Omental fat pad (tissue), 3 donors: ENCODE measurements at regions not wholly inside any gene's neighbourhood (a gene's known extent, or its start where the extent isn't known, plus 50 kb on each side); places are given as distances from the start of the nearest gene placed in this dataset.

Experiments used
- ATAC-seq: fragments of 150-250 bp; one replicate; pipeline ENCODE4 v1.9.1; 2016; ENCODE audit warnings: mild to moderate bottlenecking, moderate library complexity; ENCODE audit not compliant: low FRiP score
- DNase-seq: peaks from one replicate; pipeline ENCODE4 v3.0.0-alpha.2; 2019; ENCODE audit warnings: low spot score
- TF ChIP-seq, protein P1 (sequence below), 3 donors: fragments of 450-650 bp; IDR thresholded peaks; one replicate each; pipeline ENCODE4 v1.5.1; 2016 to 2017; ENCODE audit warnings: antibody characterized with exemption in 3 of 3, mild to moderate bottlenecking in 3 of 3, moderate library complexity in 2 of 3

DNA sequence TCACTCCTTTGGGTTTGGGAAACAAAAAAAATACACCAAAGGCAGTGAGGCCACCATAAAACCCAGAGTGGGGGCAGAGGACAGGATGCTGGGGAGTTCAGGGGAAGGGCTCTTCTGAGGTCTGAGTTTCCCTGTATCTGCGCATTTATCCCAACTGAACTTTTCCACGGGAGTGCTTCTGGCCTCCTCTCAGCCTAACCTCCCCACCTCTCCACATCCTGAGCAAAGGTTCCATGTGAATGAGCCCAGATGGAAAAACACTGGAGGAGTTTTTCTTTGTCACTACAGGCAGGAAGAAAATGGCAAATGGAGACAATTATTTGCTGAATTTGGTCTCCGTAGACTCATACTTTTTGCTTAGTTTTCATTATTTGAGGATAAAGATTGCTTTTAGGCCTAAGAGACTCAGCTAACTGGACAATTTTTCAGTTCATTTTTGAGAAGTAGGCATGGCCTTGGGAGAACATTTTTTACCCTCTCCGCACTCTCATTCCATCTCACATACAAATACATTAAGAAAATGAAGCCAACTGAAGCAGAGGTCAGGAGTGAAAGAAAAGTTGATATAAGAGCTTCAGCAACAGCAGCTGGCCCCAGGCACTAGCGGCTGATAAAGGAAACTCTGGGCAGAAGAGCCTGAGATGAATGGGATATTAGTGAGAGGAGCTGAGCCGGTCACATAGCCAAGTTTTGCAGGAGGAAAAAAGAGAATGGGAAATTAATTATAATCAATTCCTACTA, 82.6 kb upstream of the CYP1B1 start:
- ATAC-seq (no peak), DNase-seq (no peak)
- TF ChIP-seq, protein P1, sequence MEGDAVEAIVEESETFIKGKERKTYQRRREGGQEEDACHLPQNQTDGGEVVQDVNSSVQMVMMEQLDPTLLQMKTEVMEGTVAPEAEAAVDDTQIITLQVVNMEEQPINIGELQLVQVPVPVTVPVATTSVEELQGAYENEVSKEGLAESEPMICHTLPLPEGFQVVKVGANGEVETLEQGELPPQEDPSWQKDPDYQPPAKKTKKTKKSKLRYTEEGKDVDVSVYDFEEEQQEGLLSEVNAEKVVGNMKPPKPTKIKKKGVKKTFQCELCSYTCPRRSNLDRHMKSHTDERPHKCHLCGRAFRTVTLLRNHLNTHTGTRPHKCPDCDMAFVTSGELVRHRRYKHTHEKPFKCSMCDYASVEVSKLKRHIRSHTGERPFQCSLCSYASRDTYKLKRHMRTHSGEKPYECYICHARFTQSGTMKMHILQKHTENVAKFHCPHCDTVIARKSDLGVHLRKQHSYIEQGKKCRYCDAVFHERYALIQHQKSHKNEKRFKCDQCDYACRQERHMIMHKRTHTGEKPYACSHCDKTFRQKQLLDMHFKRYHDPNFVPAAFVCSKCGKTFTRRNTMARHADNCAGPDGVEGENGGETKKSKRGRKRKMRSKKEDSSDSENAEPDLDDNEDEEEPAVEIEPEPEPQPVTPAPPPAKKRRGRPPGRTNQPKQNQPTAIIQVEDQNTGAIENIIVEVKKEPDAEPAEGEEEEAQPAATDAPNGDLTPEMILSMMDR (IDR thresholded peaks at IDR 0.05), result no peak

DNA sequence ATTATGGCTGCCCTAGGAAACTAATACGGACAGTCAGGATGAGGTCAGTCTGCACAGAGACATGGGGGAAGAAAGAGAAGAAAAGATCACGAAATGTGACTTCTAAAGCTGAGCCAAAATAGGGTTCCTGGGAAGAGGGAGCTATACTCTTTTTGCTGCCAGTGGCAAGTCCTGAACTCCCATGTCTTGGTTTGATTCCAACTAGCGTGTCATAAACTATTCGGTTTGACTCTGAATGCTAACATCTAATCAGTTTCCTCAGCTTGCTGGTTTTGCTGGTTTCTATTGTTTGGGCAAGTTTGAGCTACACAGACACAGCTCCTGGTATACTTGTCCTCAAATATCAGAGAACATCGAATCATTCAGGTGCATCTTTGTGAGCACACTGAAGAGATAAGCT, 80.5 kb upstream of the CYP1B1 start:
- TF ChIP-seq, protein P1 (IDR thresholded peaks at IDR 0.05), result no peak
- DNase-seq (no peak), ATAC-seq (no peak)

DNA sequence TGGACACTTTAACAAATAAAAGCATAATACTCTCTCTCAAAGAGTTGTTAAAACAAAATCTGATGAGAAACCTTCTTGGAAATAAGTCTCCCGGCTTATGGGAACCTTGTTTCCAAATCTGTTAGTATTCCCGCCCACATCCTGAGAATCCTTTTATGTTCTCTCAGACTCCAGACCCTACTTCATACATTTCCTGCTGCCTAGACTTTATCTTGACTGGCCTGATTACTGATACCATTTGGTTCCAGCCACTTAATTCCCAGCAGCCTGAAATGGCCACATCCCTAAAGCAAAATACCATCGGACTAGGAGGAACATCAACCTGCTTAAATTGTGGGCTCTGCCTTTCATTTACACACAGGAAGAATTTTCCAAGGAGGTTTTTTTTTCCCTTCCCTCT, 79.1 kb upstream of the CYP1B1 start:
- DNase-seq (no peak), ATAC-seq (no peak)
- TF ChIP-seq, protein P1 (IDR thresholded peaks at IDR 0.05), result no peak

DNA sequence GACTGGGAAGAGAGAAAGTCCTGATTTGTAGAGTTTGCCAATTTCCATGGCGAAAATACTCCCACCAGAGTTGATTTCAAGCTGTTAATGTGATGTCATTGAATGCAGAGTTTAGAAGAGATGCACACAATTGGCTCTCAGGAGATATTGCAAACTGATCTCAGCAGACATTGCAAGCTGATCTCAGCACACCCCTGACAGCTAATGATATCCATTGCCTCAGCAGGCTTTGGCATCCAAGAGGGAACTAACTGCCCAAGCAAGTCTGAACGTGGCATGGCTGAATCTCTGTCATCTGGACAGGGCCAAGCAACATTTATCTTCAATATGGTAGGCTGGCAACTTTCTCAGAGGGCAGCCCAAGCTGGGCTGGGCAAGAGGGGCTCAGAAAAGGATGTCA, 78.4 kb upstream of the CYP1B1 start:
- DNase-seq (no peak), ATAC-seq (no peak)
- TF ChIP-seq, protein P1 (IDR thresholded peaks at IDR 0.05), result no peak

DNA sequence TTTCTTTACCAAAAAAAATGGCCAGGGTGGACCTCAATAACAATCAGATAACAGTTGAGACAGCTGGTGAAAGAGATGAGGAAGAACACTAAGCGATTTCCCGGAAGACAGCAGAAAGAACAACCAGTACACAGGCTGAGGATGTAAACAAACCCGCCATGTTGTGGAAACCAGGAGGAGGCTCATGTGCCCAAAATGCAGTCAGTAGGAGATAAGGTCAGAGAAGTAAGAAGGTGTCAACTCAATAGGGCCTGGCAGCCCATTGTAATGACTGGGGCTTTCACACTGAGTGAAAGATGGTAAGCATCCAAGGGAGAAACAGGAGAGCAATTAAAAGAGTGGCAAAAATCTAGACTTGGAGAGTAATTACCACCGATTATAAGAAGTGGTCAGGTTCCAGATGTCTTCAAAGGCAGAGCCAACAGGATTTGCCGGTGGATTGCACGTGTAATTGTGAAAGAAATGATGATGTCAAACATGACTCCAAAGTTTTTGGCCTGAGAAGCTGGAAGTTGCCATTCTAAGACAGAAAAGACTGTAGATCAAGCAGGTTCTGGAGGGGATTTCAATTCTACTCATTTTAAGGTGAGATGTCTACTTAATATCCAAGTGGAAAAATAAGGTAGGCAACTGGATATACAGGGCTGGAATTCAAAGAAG, 77.7 kb upstream of the CYP1B1 start:
- TF ChIP-seq, protein P1 (IDR thresholded peaks at IDR 0.05), result no peak
- ATAC-seq, result no peak
- no peak for DNase-seq

DNA sequence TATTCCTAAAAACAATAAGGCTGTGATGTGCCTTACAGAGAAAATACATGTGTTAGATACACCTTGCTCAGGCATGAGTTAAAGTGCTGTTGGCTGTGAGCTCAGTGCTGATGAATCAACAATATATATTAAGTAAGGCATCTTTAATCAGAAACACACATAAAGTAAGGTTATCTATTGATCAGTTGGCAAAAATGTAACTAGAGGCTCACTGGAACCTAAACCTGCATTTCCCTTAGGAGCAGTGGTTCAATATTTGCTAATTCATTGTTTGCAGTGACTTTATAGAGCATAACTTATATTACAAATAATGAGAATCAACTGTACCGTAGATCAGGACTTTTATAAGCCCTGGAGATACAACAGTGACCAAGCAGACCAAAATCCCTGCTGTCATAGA, 77.0 kb upstream of the CYP1B1 start:
- ATAC-seq (no peak), DNase-seq (no peak)
- TF ChIP-seq, protein P1 (IDR thresholded peaks at IDR 0.05), result no peak

DNA sequence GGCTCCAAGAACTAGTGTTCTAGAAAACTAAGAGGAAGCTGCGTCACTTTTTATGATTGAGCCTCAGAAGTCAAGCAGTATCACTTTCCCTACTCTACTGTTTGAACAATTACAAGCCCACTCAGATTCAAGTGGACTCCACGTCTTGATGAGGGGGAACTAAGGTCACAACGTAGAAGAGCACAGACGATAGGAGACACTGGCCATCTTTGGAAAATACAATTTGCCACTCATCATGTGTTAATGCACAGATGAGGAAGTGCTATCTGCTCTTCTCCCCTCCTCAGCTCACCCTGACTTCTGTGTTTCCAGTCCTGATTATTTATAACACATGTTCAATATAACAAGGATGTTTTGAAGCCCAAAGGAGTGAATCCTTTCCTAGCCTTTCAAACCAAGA, 76.1 kb upstream of the CYP1B1 start:
- TF ChIP-seq, protein P1 (IDR thresholded peaks at IDR 0.05), result no peak
- DNase-seq (no peak), ATAC-seq (no peak)
